Head of caudate nucleus (tissue), 42 donors: ENCODE measurements at regions not wholly inside any gene's neighbourhood (a gene's known extent, or its start where the extent isn't known, plus 50 kb on each side); places are given as distances from the start of the nearest gene placed in this dataset.
"Not testable (repeated sequence)": the region's sequence is repeated elsewhere in the genome, so short reads cannot be mapped to it uniquely, and the experiment has no call there.

Experiments used
- DNase-seq, 42 donors: peaks; one replicate each; pipeline versions ENCODE4 v3.0.0 to v3.0.0-alpha.2; 2020 to 2021; ENCODE audit warnings: mixed read lengths in 7 of 42
- intact Hi-C: fragments of 100-400 bp; cut with DNase I; formaldehyde crosslinking; loops from one replicate; pipeline ENCODE4 v1.15.0; 2022

DNA sequence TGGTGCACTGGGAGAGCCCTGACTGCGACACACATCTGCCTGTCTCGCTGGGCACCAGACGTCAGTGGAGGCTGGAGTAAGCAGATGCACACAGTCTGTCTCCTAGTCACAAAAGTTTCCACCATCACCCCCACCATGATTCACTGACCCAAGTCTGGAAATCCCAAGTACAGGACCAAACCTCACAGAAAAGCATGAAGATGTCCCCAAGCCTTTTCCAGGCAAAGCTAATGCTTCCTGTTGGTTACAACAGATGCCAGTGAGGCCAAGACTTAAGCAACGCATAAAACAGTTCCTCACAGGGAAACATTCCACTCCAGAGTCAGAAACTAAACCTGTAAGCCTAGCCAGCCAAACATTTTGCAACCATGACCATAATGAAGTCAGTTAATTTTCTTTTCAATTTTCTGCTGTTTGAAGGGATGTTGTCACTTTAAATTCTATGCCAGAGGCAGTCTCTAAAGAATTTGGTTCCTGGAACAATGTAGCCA, 259.3 kb upstream of the SLC30A5 start:
- intact Hi-C loops, result no loop called here
- no peak for DNase-seq

DNA sequence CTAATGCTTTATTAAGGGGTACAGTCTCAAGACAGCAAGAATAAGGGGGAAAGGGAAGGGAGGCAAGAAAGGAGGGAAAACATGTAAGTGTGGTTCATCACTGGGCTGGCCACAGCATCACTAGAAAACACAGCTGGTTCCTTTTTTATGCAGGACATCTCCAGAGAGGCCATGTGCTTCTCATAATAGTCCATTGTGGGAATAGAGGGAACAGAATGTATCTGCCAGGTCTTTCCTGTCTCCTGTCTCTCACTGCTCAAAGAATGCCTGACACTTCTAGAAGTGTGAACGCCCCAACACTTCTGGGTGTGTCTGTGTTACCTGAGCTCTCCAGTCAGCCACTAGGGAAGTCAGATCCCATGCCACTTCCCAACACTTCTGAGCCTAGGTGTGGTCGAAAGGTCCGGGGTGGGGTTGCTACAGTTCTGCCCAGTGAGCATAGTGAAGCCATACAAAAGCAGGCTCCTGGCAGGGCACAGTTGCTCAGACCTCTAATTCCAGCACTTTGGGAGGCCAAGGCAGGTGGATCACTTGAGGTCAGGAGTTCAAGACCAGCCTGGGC, 255.6 kb upstream of the SLC30A5 start:
- intact Hi-C loops, result no loop called here
- DNase-seq, result no peak

DNA sequence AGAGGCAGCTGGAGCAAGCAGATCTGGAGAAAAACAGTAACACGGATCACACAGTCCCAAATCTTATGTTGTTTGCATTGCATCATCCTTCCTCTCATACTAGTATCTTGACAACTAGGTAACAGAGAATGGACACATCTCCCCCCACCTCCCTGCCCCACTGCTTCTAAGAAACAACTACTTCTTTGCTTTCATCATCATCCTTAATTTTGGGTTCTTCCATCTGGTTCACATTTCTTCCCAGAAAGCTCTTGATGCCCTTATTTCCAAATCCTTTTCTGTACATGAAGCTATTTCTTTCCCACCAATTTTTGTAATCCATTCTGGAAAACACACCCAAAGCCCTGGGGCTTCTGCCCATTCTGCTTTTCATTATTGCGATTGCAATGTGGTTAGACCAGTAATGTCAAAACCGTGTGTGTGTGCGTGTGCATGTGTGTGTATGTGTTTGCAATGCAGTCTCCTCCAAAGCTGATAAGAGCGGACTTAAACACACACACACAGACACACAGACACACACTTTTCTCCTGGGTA, 254.7 kb upstream of the SLC30A5 start:
- DNase-seq, result no peak
- intact Hi-C loops, result no loop called here

- DNase-seq, result no peak
- intact Hi-C loops, result no loop called here
These were observed 250.0 kb upstream of the SLC30A5 start for GRCh38 chr5:68843624-68844364.

- intact Hi-C loops, result no loop called here
- no peak for DNase-seq
These were observed 248.7 kb upstream of the SLC30A5 start for GRCh38 chr5:68845131-68845530.

DNA sequence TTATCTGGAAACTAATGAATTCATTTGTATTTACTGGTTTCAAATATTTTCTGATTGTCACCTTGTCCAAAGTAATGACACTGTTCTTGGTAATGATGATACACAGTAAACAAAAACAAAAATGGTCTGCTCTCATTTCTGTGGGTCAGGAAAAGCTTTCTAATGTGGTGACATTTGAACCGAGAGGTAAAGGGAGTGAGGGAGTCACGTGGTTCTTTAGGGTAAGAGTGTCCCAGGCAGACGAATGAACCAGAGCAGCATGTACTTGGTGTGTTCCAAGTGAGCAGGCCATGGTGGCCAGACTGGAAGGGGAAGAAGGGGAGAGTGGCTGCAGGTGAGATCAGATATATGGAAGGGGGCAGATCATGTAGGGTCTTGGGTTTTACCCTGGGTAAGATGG, 247.0 kb upstream of the SLC30A5 start:
- intact Hi-C loops, result no loop called here
- no peak for DNase-seq

- intact Hi-C loops, result no loop called here
- no peak for DNase-seq
These were observed 245.7 kb upstream of the SLC30A5 start for GRCh38 chr5:68848091-68848490.

DNA sequence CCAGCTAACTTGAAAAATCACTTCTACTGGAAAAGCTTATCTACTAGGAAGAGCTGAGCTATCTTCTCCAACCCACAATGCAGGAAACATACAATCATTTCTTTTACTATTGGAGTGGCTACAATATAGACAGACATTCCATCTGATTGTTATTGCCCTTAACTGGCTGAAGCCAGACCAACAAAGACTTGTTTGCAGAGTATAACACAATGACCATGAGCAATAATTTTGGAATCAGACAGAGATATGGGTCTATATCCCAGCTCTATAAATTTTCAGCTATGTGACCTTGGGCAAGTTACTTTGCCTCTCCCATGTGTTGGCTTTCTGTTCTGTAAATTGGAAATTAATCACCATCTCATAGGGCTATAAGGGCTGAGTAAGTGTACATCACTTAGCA, 244.7 kb upstream of the SLC30A5 start:
- DNase-seq, result no peak
- intact Hi-C loops, result no loop called here

DNA sequence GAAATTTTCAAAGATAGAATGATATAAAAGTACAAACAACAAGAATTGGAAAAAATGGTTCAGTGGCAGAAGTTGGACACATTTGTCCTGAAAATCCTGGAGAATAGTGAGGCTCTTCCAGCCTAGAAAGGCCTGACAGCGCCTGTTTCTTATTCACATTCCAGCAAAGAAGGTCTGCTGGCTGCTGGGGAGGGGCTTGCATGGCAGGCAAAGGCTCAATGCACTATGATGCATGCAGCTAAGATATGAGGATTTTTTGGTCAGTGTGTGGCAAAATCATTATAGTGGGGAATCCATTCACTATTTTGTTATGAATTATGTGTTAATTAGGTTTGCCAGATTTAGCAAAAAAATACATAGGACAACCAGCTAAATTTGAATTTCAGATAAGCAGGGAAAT, 243.9 kb upstream of the SLC30A5 start:
- intact Hi-C loops, result no loop called here
- no peak for DNase-seq

- intact Hi-C loops, result no loop called here
- DNase-seq, result no peak
These were observed 232.7 kb upstream of the SLC30A5 start for GRCh38 chr5:68861099-68861498.

GRCh38 chr5:68862560-68862959, 231.3 kb upstream of the SLC30A5 start:
- no peak for DNase-seq
- intact Hi-C loops, result no loop called here

DNA sequence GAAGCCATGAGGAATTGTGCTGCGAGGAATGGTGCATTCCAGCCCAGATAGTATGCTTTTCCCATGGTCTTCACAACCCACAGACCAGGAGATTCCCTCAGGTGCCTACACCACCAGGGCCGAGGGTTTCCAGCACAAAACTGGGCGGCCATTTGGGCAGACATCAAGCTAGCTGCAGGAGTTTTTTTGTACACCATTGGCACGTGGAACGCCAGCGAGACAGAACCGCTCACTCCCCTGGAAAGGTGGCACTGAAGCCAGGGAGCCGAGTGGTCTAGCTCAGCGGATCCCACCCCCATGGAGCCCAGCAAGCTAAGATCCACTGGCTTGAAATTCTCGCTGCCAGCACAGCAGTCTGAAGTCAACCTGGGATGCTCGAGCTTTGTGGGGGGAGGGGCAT, 228.6 kb upstream of the SLC30A5 start:
- intact Hi-C loops, DNase-seq: not testable (repeated sequence)

DNA sequence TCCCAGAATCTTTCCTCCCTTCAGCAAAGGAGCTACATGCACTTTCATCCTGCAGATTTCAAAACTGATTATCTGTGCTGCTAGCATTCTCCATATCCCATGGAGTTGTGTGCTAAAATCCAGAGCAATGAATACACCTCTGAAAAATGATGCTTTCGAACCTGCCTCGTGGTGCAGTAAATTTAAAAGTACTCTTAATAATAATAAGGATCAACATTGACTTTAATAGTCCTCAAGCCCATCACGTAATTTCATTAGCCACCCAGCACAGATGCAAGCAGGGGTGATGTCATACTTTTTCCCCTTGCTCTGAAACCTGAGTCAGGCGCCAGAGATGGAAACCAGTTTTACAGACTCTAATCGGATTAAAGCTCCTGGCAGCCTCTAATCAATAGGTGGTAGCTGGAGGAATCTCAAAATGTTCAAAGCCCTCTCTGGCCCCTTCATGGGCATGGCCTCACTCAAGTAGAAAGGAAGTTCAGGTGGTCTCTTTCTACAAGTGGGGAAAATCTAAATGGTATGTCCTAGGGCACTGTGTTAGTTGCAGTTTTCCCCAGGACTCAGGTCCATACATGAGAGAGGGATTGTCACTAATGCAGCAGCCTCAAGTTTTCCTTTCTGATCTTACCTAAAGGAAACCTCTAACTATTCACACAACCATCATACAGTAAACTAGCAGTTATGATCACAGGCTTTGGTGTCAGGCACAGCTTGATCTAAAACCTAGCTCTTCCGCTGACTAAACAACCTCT, 221.6 kb upstream of the SLC30A5 start:
- no peak for DNase-seq
- intact Hi-C loops, result no loop called here

DNA sequence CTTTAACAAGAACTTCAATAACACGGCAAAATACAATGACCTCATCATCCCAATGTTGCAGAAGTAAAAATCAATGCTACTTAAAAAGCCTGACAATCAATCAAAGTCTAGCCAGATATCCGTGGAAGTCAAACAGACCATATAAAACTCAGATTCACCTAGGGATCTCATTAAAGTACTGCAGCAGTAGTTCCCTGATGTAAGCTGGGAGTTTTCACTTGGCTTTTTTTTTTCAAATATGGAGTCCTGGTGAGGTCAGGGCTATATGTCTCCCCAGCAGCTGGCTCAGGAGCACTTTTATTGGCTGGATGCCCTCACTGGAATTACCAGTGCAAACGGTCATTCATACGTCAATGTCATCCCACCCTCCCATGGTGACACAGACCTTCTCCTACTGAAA, 220.6 kb upstream of the SLC30A5 start:
- intact Hi-C loops, result no loop called here
- DNase-seq, result no peak

GRCh38 chr5:68875351-68875750, 218.5 kb upstream of the SLC30A5 start:
- intact Hi-C loops, result no loop called here

DNA sequence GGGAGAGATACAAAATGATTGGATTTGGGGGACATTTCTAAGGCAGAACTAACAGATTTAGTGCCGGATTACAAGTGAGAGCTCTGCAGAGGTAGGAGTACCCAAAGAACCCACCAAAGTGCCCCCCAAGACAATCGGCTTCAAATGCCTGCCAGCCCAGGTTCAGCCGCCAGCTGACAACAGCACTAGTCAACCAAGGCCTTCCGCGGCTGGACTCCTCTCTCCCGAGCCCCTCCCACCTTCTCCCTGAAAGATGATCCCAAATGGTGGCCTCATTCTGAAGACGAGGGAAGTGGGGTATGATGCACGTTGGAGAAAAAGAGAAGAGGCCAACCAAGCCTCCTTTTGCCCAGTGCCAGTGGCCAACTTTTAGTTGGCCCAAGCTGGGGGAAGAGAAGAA, 210.4 kb upstream of the SLC30A5 start:
- intact Hi-C loops, result no loop called here
- no peak for DNase-seq

More at GRCh38 chr5:68875351-68875750, 218.5 kb upstream of the SLC30A5 start:
- no peak for DNase-seq

- DNase-seq, result peak in 9 of 42 donors; percentile 5 to 49 (median 30)
- intact Hi-C loops, result no loop called here
These were observed 209.6 kb upstream of the SLC30A5 start for GRCh38 chr5:68884144-68884754.

- peak in 5 of 42 donors; percentile 16 to 50 (median 18) for DNase-seq
- intact Hi-C loops, result no loop called here
These were observed 208.9 kb upstream of the SLC30A5 start for GRCh38 chr5:68884883-68885282.

- no peak for DNase-seq
- intact Hi-C loops, result no loop called here
These were observed 207.0 kb upstream of the SLC30A5 start for GRCh38 chr5:68886814-68887213.

GRCh38 chr5:68891718-68892117, 202.1 kb upstream of the SLC30A5 start:
- intact Hi-C loops, result no loop called here
- no peak for DNase-seq
